ENCODE measurements at regions not wholly inside any gene's neighbourhood (a gene's known extent, or its start where the extent isn't known, plus 50 kb on each side); places are given as distances from the start of the nearest gene placed in this dataset.

- TF ChIP-seq SIX5 (IDR thresholded peaks at IDR 0.05; ENCODE audit: low read depth, low read length, severe bottlenecking) (no peak), FOS (IDR thresholded peaks at IDR 0.05; ENCODE audit: borderline replicate concordance, extremely low read depth, insufficient read length) (no peak), ATF3 (IDR thresholded peaks at IDR 0.05; ENCODE audit: borderline replicate concordance, extremely low read depth, low read depth, low read length) (no peak), CTCF (IDR thresholded peaks at IDR 0.05 in 2 of 3, conservative IDR thresholded peaks at IDR 0.05 in 1 of 3; ENCODE audit: control insufficient read depth in 2 of 3, extremely low read depth in 1 of 3, insufficient read depth in 1 of 3, low read depth in 3 of 3, low read length in 3 of 3) (no peak)
Observed at GRCh38 chr2:215808996-215809395, 204.4 kb downstream of the MREG start (continued).

- intact Hi-C loops (cut with micrococcal nuclease; ENCODE audit: unreplicated experiment), result no loop called here
- H3K27me3 ChIP-seq (replicated peaks in 1 of 2; ENCODE audit: control insufficient read depth in 2 of 2, insufficient read depth in 2 of 2, low read length in 1 of 2), result no peaks in the 10 kb centered on the region
- no TSS peak for BruUV-seq (replicated peaks)
- no peak overlapping the region for H3K27ac ChIP-seq (ENCODE audit: control insufficient read depth, insufficient read depth)
- no peaks in the 10 kb centered on the region for H3K36me3 ChIP-seq (ENCODE audit: control insufficient read depth in 2 of 2, insufficient read depth in 2 of 2, low read length in 1 of 2)
- no peak overlapping the region for H3K4me2 ChIP-seq (ENCODE audit: control insufficient read depth, insufficient read depth)
- H3K79me2 ChIP-seq (ENCODE audit: control insufficient read depth, insufficient read depth, low read length), result no peaks in the 10 kb centered on the region
- H2AFZ ChIP-seq (ENCODE audit: control insufficient read depth, low read depth, low read length), result no peak overlapping the region
- CTCF ChIA-PET, result interaction anchor here (0.7 to 2.7 kb wide), 4 partner anchors 13 to 714 kb away, joined by 3 to 14 read pairs (median 4); no protein-coding TSS in a partner anchor
- ATAC-seq (no peak), FAIRE-seq (no peak), DNase-seq (ENCODE audit: low read depth, low spot score) (no peak)
- 58% methylated on average over 2 of the region's 2 CpGs for WGBS (ENCODE audit: insufficient coverage, insufficient replicate concordance, low lambda C conversion rate, missing lambda C conversion rate)
- RAD21 ChIA-PET (ENCODE audit: unreplicated experiment), result interaction anchor here (2.2 kb wide), 1 partner anchor 105 kb away, joined by 5 read pairs; no protein-coding TSS in a partner anchor
- no peak overlapping the region for H3K4me3 ChIP-seq
- H4K20me1 ChIP-seq (ENCODE audit: control insufficient read depth, insufficient read depth), result no peaks in the 10 kb centered on the region
- POLR2A ChIA-PET, result interaction anchor here (0.9 kb wide), 1 partner anchor 57 kb away, joined by 3 read pairs; no protein-coding TSS in a partner anchor
- no peak overlapping the region for H3K9ac ChIP-seq (ENCODE audit: control insufficient read depth, insufficient read depth, low read length)
- no peaks in the 10 kb centered on the region for H3K9me3 ChIP-seq (replicated peaks; ENCODE audit: control insufficient read depth, insufficient read depth, low read length)
- peaks cover 19% of the 10 kb centered on the region for H3K4me1 ChIP-seq (ENCODE audit: control insufficient read depth, insufficient read depth, low read length)
- in situ Hi-C loops (cut with MboI), result no loop called here
- SMC1A ChIA-PET (ENCODE audit: uncharacterized antibody, unreplicated experiment), result interaction anchor here (0.7 to 5.2 kb wide), 11 partner anchors 13 to 377 kb away, joined by 3 to 36 read pairs (median 3); no protein-coding TSS in a partner anchor
- TF ChIP-seq E2F8 (IDR thresholded peaks at IDR 0.05; ENCODE audit: low read depth, partially characterized antibody) (no peak), PML (IDR thresholded peaks at IDR 0.05; ENCODE audit: low read length) (no peak), KLF5 (IDR thresholded peaks at IDR 0.05; ENCODE audit: partially characterized antibody) (no peak), FOS (IDR thresholded peaks at IDR 0.05; ENCODE audit: borderline replicate concordance, extremely low read depth, insufficient read length) (no peak), CEBPZ (IDR thresholded peaks at IDR 0.05; ENCODE audit: low read depth, low read length) (no peak), POU2F2 (IDR thresholded peaks at IDR 0.05; ENCODE audit: borderline replicate concordance, low read depth, low read length) (no peak), BHLHE40 (IDR thresholded peaks at IDR 0.05; ENCODE audit: borderline replicate concordance in 1 of 2, low read depth in 2 of 2, low read length in 1 of 2) (no peak), CBX5 (IDR thresholded peaks at IDR 0.05; ENCODE audit: low read depth) (no peak)
Observed at GRCh38 chr2:215808194-215808593, 205.2 kb downstream of the MREG start.
